ENCODE measurements at regions not wholly inside any gene's neighbourhood (a gene's known extent, or its start where the extent isn't known, plus 50 kb on each side); places are given as distances from the start of the nearest gene placed in this dataset.

DNA sequence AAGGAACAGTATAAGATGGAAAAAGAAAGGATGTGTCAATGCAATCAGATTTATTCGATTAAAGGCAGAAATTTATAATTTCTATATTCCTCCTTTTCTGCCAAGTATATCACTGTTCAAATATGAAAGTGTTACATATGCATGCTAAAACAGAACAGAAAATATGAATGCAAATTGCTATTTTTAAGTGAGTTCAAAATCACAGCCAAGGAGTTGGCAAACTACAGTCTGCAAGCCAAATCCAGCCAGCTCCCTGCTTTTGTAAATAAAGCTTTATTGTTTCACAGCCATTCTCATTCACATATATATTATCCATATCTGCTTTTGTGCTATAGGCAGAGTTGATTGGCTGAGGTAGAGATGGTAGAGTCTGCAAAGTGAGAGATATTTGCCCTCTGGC lies 747.2 kb downstream of the ANKRD7 start:
- H3K27ac ChIP-seq (replicated peaks), result no peak overlapping the region
- no peaks in the 10 kb centered on the region for H3K36me3 ChIP-seq
- peaks cover under 1% of the 10 kb centered on the region for H3K9me3 ChIP-seq (replicated peaks)
- TF ChIP-seq, protein P1, sequence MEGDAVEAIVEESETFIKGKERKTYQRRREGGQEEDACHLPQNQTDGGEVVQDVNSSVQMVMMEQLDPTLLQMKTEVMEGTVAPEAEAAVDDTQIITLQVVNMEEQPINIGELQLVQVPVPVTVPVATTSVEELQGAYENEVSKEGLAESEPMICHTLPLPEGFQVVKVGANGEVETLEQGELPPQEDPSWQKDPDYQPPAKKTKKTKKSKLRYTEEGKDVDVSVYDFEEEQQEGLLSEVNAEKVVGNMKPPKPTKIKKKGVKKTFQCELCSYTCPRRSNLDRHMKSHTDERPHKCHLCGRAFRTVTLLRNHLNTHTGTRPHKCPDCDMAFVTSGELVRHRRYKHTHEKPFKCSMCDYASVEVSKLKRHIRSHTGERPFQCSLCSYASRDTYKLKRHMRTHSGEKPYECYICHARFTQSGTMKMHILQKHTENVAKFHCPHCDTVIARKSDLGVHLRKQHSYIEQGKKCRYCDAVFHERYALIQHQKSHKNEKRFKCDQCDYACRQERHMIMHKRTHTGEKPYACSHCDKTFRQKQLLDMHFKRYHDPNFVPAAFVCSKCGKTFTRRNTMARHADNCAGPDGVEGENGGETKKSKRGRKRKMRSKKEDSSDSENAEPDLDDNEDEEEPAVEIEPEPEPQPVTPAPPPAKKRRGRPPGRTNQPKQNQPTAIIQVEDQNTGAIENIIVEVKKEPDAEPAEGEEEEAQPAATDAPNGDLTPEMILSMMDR (IDR thresholded peaks at IDR 0.05; ENCODE audit: borderline replicate concordance), result no peak
- no peaks in the 10 kb centered on the region for H3K4me1 ChIP-seq
- no peaks in the 10 kb centered on the region for H3K27me3 ChIP-seq (ENCODE audit: low read depth)
- H3K4me3 ChIP-seq, result no peak overlapping the region
- intact Hi-C loops (cut with micrococcal nuclease), result no loop called here
- DNase-seq, result no peak

DNA sequence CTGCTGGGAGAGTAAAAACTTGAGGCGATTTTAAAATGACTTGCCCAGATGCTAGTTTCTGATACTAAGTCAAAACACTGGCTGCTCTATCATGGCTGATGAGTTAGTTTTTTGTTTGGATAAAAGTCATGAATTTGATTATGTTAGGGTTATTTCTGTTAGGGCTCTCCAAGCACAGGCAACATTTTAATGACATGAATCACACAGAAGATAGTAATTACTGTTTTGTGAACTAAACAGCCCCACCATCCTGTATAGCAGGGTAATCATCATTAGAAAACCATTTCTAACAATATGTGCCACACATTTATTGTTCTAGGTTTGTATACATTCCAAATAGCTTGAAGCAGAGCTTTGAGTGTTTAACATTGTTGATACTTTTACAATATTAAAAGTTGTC lies 750.3 kb downstream of the ANKRD7 start:
- no peaks in the 10 kb centered on the region for H3K4me1 ChIP-seq
- intact Hi-C loops (cut with micrococcal nuclease), result no loop called here
- TF ChIP-seq, protein P1 (IDR thresholded peaks at IDR 0.05; ENCODE audit: borderline replicate concordance), result no peak
- no peaks in the 10 kb centered on the region for H3K36me3 ChIP-seq
- DNase-seq, result no peak
- H3K27me3 ChIP-seq (ENCODE audit: low read depth), result no peaks in the 10 kb centered on the region
- no peak overlapping the region for H3K27ac ChIP-seq (replicated peaks)
- no peak overlapping the region for H3K4me3 ChIP-seq
- no peaks in the 10 kb centered on the region for H3K9me3 ChIP-seq (replicated peaks)

DNA sequence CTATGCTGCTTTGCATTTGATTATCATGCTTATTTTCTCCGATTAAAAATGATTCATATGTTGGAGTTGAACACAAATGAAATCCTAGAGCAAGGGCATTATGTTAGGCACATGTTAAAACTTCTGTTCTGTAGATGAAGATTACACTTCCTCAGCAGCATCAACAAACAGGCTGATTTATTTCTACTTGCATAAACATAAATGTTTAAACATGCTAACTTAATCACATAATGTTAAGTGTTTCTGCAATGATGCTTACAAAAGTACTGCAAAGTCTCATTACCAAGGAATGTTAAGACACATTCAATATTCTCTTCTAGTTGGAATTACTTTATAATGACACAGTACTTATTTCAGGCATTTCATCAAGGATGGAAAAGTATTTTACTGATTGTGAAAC lies 770.8 kb downstream of the ANKRD7 start:
- H3K27me3 ChIP-seq (ENCODE audit: low read depth), result no peaks in the 10 kb centered on the region
- H3K9me3 ChIP-seq (replicated peaks), result no peaks in the 10 kb centered on the region
- H3K4me3 ChIP-seq, result no peak overlapping the region
- H3K27ac ChIP-seq (replicated peaks), result no peak overlapping the region
- TF ChIP-seq, protein P1 (IDR thresholded peaks at IDR 0.05; ENCODE audit: borderline replicate concordance), result no peak
- no peak for DNase-seq
- H3K36me3 ChIP-seq, result no peaks in the 10 kb centered on the region
- H3K4me1 ChIP-seq, result no peaks in the 10 kb centered on the region
- intact Hi-C loops (cut with micrococcal nuclease), result no loop called here

DNA sequence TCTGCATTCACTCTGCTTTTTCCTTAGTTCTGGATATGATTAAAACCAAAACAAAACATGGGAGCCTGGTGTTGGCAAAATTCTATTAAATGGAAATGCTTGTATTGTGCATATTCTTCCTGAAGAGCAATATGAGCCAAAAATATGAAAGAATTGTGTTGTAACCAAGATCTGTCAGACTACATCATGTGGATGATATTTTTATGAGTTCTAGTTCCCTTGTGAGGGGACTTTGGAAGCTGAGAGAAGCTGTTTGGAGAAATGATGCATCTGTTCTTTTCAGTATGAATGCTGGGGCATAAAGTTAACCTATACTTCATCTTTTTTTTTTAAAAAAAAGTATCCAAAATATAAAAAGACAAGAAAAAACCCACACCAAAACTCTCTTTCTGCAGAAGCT lies 782.7 kb downstream of the ANKRD7 start:
- no peak for DNase-seq
- Histone ChIP-seq H3K27me3 (ENCODE audit: low read depth) (no peaks in the 10 kb centered on the region), H3K27ac (replicated peaks) (no peak overlapping the region), H3K9me3 (replicated peaks) (no peaks in the 10 kb centered on the region), H3K36me3 (no peaks in the 10 kb centered on the region), H3K4me3 (no peak overlapping the region), H3K4me1 (no peaks in the 10 kb centered on the region)
- intact Hi-C loops (cut with micrococcal nuclease), result no loop called here
- TF ChIP-seq, protein P1 (IDR thresholded peaks at IDR 0.05; ENCODE audit: borderline replicate concordance), result no peak

DNA sequence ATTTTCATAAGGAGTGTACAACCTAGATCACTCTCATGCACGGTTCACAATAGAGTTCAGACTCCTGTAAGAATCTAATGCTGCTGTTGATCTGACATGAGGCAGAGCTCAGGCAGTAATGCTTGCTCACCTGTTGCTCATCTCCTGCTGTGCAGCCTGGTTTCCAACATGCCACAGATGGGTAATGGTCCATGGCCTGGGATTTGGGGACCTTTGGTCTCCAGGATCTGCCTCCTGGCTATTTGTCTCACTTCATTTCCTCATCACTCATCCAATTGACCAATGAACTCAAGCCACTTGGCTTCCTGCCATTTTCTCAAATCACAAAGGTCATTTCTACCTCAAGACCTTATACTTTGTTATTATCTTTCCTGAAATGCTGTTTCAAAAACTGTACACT lies 786.1 kb downstream of the ANKRD7 start:
- H3K4me1 ChIP-seq, result no peaks in the 10 kb centered on the region
- H3K4me3 ChIP-seq, result no peak overlapping the region
- H3K36me3 ChIP-seq, result no peaks in the 10 kb centered on the region
- intact Hi-C loops (cut with micrococcal nuclease), result no loop called here
- H3K9me3 ChIP-seq (replicated peaks), result no peaks in the 10 kb centered on the region
- H3K27me3 ChIP-seq (ENCODE audit: low read depth), result no peaks in the 10 kb centered on the region
- no peak overlapping the region for H3K27ac ChIP-seq (replicated peaks)
- TF ChIP-seq, protein P1 (IDR thresholded peaks at IDR 0.05; ENCODE audit: borderline replicate concordance), result no peak
- DNase-seq, result no peak

DNA sequence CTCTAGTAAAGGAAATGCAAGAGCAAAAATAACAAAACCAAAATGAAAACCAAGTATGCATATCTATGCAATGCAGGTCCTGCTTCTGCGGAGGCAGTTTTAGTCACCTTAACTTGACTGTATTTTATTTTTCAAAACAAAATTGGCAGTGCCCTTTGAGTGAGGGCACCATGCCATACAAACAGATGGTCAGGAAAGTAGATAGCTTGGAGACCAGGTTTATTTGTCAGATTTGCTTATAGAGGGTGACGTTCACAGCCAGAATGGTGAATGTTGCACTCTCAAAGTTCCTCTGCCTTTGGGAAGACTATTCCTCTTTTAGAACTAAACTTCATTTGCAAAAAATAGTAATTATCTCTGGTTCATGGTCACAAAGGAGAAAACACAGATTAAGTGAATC lies 801.9 kb downstream of the ANKRD7 start:
- Histone ChIP-seq H3K27ac (replicated peaks) (no peak overlapping the region), H3K27me3 (ENCODE audit: low read depth) (no peaks in the 10 kb centered on the region), H3K9me3 (replicated peaks) (peaks cover 31% of the 10 kb centered on the region), H3K4me3 (no peak overlapping the region), H3K36me3 (no peaks in the 10 kb centered on the region), H3K4me1 (no peaks in the 10 kb centered on the region)
- TF ChIP-seq, protein P1 (IDR thresholded peaks at IDR 0.05; ENCODE audit: borderline replicate concordance), result no peak
- DNase-seq, result no peak
- intact Hi-C loops (cut with micrococcal nuclease), result no loop called here
